ENCODE measurements at regions not wholly inside any gene's neighbourhood (a gene's known extent, or its start where the extent isn't known, plus 50 kb on each side); places are given as distances from the start of the nearest gene placed in this dataset.

DNA sequence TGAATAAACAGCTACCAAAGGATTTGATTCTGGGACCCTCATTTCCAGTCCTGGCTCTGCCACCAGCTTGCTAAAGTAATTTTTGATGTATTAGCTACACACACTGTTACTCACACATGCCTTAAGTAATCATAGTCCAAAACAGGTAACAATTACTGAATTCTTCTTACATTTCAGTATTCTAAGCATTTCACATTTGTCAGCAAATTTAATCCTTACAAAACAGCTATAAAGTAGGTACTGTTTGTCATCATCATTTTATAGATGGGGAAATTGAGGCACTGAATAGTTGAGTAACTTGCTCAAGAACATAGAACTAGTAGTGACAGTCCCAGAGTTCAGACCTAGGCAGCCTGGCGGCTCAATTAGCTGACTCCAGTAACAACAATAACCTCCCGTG, 272.6 kb downstream of the QKI start:
- intact Hi-C loops (cut with micrococcal nuclease) = no loop called here
- no peaks in the 10 kb centered on the region for H3K79me2 ChIP-seq (ENCODE audit: insufficient read depth, low read length)
- POLR2A ChIA-PET = no interaction called here
- peaks cover 0 to 3% of the 10 kb centered on the region in 2 experiments; a peak in 1 of 4 replicates for H3K9me3 ChIP-seq (ENCODE audit: control insufficient read depth in 1 of 2, insufficient read depth in 1 of 2, low read depth in 1 of 2, low read length in 2 of 2)
- CTCF ChIA-PET = no interaction called here
- H3K4me1 ChIP-seq (ENCODE audit: control insufficient read depth in 1 of 2, insufficient read depth in 2 of 2, low read length in 2 of 2) = no peaks in the 10 kb centered on the region
- no TSS peak for BruUV-seq (replicated peaks)
- no peaks in the 10 kb centered on the region for H3K27me3 ChIP-seq (ENCODE audit: insufficient read depth, low read length)
- H3K4me2 ChIP-seq (ENCODE audit: low read length) = no peak overlapping the region
- no peaks in the 10 kb centered on the region for H4K20me1 ChIP-seq (ENCODE audit: insufficient read depth)
- no peaks in the 10 kb centered on the region for H3K36me3 ChIP-seq (ENCODE audit: control insufficient read depth in 1 of 2, insufficient read depth in 2 of 2, low read length in 2 of 2)
- ATAC-seq (no peak), DNase-seq (ENCODE audit: low read depth, low spot score) (no peak)
- TF ChIP-seq ELF1 (IDR thresholded peaks at IDR 0.05; ENCODE audit: borderline replicate concordance, low read depth) (no peak), TCF7L2 (IDR thresholded peaks at IDR 0.05; ENCODE audit: borderline replicate concordance, extremely low read depth, insufficient read depth, insufficient read length) (no peak)
- no peak overlapping the region for H2AFZ ChIP-seq (ENCODE audit: low read depth, low read length, poor library complexity, severe bottlenecking)
- no peak overlapping the region for H3K9ac ChIP-seq (ENCODE audit: low read length)
- no peak overlapping the region for H3K27ac ChIP-seq (ENCODE audit: low read depth, low read length)
- H3K9me2 ChIP-seq (ENCODE audit: insufficient read depth) = no peaks in the 10 kb centered on the region
- RAD21 ChIA-PET (ENCODE audit: low non-redundant PET in 1 of 2, low total read pairs in 2 of 2, uncharacterized antibody in 2 of 2, unreplicated experiment in 2 of 2) = no interaction called here
- no peak overlapping the region for H3K4me3 ChIP-seq (replicated peaks in 1 of 2; ENCODE audit: low read depth in 1 of 2, low read length in 2 of 2)

DNA sequence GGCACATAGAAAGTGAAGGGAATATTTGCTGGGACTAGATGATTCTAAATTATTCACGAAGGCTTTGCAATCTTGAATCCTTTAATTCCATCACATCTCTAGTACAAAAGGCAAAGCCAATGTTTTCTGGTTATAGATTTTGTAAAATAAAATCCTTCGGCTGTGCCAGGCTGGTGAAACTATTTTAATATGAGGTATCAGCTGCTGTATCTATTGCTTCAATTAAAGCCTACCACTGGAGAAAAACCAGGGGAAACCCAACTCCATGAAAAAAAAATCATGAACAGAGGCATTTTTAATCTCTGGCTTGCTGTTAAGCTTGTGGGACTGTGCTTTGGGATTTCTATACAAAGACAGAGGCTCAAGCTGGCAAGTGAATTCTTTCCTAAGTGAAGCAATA, 271.8 kb downstream of the QKI start:
- H3K27me3 ChIP-seq (ENCODE audit: insufficient read depth, low read length) = no peaks in the 10 kb centered on the region
- CTCF ChIA-PET = no interaction called here
- no peaks in the 10 kb centered on the region for H3K4me1 ChIP-seq (ENCODE audit: control insufficient read depth in 1 of 2, insufficient read depth in 2 of 2, low read length in 2 of 2)
- intact Hi-C loops (cut with micrococcal nuclease) = no loop called here
- ATAC-seq = no peak
- H3K9ac ChIP-seq (ENCODE audit: low read length) = no peak overlapping the region
- DNase-seq (ENCODE audit: low read depth, low spot score) = no peak
- H3K79me2 ChIP-seq (ENCODE audit: insufficient read depth, low read length) = no peaks in the 10 kb centered on the region
- no peak overlapping the region for H3K4me2 ChIP-seq (ENCODE audit: low read length)
- RAD21 ChIA-PET (ENCODE audit: low non-redundant PET in 1 of 2, low total read pairs in 2 of 2, uncharacterized antibody in 2 of 2, unreplicated experiment in 2 of 2) = no interaction called here
- no TSS peak for BruUV-seq (replicated peaks)
- POLR2A ChIA-PET = no interaction called here
- TF ChIP-seq, protein P1, sequence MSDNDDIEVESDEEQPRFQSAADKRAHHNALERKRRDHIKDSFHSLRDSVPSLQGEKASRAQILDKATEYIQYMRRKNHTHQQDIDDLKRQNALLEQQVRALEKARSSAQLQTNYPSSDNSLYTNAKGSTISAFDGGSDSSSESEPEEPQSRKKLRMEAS (IDR thresholded peaks at IDR 0.05) = no peak
- TF ChIP-seq EZH2phosphoT487 (IDR thresholded peaks at IDR 0.05; ENCODE audit: borderline replicate concordance) (no peak), POLR2A (IDR thresholded peaks at IDR 0.05; ENCODE audit: borderline replicate concordance, extremely low read depth, insufficient read depth, insufficient read length) (no peak), EZH2 (IDR thresholded peaks at IDR 0.05) (no peak), ZFX (IDR thresholded peaks at IDR 0.05) (no peak), TCF7L2 (IDR thresholded peaks at IDR 0.05; ENCODE audit: borderline replicate concordance, extremely low read depth, insufficient read depth, insufficient read length) (no peak), SIN3A (IDR thresholded peaks at IDR 0.05; ENCODE audit: low read depth) (no peak), YY1 (IDR thresholded peaks at IDR 0.05; ENCODE audit: extremely low read depth, insufficient replicate concordance, low read depth, low read length) (no peak), ZNF274 (IDR thresholded peaks at IDR 0.05; ENCODE audit: low read depth, low read length) (no peak), SRF (IDR thresholded peaks at IDR 0.05; ENCODE audit: low read depth) (no peak)
- TF ChIP-seq, protein P2, sequence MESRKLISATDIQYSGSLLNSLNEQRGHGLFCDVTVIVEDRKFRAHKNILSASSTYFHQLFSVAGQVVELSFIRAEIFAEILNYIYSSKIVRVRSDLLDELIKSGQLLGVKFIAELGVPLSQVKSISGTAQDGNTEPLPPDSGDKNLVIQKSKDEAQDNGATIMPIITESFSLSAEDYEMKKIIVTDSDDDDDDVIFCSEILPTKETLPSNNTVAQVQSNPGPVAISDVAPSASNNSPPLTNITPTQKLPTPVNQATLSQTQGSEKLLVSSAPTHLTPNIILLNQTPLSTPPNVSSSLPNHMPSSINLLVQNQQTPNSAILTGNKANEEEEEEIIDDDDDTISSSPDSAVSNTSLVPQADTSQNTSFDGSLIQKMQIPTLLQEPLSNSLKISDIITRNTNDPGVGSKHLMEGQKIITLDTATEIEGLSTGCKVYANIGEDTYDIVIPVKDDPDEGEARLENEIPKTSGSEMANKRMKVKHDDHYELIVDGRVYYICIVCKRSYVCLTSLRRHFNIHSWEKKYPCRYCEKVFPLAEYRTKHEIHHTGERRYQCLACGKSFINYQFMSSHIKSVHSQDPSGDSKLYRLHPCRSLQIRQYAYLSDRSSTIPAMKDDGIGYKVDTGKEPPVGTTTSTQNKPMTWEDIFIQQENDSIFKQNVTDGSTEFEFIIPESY (IDR thresholded peaks at IDR 0.05; ENCODE audit: extremely low read depth, insufficient replicate concordance, low read length) = no peak
- TF ChIP-seq, protein P3, sequence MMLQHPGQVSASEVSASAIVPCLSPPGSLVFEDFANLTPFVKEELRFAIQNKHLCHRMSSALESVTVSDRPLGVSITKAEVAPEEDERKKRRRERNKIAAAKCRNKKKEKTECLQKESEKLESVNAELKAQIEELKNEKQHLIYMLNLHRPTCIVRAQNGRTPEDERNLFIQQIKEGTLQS (IDR thresholded peaks at IDR 0.05) = no peak
- H4K20me1 ChIP-seq (ENCODE audit: insufficient read depth) = no peaks in the 10 kb centered on the region
- no peak overlapping the region for H3K27ac ChIP-seq (ENCODE audit: low read depth, low read length)
- no peaks in the 10 kb centered on the region for H3K36me3 ChIP-seq (ENCODE audit: control insufficient read depth in 1 of 2, insufficient read depth in 2 of 2, low read length in 2 of 2)
- no peak overlapping the region for H3K4me3 ChIP-seq (replicated peaks in 1 of 2; ENCODE audit: low read depth in 1 of 2, low read length in 2 of 2)
- no peak overlapping the region for H2AFZ ChIP-seq (ENCODE audit: low read depth, low read length, poor library complexity, severe bottlenecking)
- H3K9me2 ChIP-seq (ENCODE audit: insufficient read depth) = no peaks in the 10 kb centered on the region
- peaks cover 0 to 3% of the 10 kb centered on the region in 2 experiments; a peak in 1 of 4 replicates for H3K9me3 ChIP-seq (ENCODE audit: control insufficient read depth in 1 of 2, insufficient read depth in 1 of 2, low read depth in 1 of 2, low read length in 2 of 2)
